GM11168 (cell line): ENCODE measurements at regions not wholly inside any gene's neighbourhood (a gene's known extent, or its start where the extent isn't known, plus 50 kb on each side); places are given as distances from the start of the nearest gene placed in this dataset.
"Not testable (repeated sequence)": the region's sequence is repeated elsewhere in the genome, so short reads cannot be mapped to it uniquely, and the experiment has no call there.

ENCODE experiments used
- in situ Hi-C: fragments of 300-500 bp; cut with MboI; formaldehyde crosslinking; loops from one replicate; pipeline ENCODE4 v1.12.0; 2022; ENCODE audit warnings: low sequenced_read_pairs; ENCODE audit not compliant: unreplicated experiment

DNA sequence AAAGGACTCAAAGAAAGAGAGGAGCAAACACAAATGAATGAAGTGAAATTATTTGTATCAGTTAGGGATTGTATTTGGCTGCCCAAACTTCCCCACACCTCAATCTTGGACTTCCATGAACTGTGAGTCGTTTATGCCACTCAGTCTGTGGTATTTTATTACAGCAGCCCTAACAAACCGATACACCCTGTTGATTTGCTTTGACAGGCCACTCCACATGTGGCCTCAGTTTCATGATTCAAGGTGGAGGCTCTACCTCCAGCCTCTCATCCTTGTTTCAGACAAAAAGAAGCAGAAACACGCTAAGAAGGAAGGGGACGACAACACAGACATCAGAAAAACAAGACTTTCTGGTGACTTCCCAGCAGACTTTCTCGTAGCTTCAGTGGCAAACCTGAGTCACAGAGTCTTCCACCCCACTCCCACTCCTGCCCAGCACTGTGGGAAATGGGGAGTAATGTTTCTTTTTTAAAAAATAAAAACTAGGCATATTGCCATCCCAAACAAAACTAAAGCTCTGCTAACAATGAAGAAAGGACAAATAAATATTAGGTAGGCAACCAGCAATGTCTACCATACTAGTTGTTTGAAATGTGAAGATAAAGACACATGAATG, 52.2 kb upstream of the ABCA1 start:
- in situ Hi-C loops, result no loop called here

DNA sequence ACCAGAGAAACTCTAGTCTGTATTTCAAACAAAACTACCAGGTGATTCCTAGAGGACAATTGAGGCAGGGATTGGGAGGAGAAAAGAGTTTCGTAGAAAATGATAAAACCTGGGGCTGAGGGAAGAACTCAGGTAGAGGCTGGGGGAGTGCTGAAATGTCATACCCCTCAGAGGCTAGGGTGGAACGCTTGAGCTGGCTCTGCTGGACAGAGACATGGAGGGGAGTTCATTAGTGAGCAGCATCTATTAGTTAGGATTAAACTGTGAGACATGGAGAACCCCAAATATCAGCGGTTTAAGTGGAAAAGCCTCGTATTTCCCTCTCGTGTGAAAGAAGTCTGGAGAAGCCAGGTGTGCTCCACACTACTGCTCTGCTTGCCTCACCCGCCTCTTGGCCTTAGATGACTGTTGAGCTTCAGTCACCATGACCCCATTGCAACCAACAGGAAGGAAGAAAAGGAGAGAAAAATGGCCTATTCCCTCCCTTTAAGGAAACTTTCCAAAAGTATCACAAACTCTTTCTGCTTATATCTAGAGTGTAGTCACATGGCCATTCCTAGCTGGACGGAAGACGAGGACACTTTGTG, 53.7 kb upstream of the ABCA1 start:
- in situ Hi-C loops, result no loop called here

DNA sequence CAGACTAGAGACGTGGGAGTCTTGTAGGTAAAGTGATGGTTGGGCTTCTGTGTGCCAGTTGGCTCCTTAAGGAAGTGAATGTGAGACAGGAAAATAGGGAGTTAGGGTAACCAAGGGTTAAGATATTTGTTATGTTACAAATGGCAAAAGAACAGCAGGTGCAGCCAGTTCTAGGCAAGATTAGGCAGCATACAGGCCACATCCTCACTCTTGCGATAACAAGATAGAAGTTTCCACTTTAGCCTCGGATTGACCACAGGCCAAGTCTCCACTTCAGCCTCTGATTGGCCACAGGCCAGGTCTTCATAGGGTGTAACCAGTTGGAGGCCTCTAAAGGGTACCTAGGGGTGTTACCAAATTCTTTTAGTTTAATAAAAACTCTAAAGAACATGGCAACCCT, 54.6 kb upstream of the ABCA1 start:
- in situ Hi-C loops, result no loop called here

DNA sequence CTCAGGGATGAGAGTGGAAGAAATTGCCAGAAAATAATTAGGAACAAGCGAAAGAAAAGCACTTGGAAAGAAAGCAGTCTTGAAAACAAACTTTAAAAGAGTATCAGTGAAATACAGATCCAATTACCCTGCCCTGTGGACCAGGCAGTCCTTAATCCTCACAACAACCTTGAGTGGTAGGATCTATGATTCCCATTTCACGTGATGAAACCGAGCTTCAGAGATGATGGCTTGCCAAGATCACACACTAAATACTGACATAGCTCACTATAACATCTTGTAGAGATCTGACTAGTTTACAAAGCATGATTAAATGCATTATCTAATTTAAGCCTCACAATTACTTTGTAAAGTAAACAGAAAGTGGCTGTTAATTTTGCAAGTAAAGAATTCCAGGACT, 55.5 kb upstream of the ABCA1 start:
- in situ Hi-C loops, result no loop called here

DNA sequence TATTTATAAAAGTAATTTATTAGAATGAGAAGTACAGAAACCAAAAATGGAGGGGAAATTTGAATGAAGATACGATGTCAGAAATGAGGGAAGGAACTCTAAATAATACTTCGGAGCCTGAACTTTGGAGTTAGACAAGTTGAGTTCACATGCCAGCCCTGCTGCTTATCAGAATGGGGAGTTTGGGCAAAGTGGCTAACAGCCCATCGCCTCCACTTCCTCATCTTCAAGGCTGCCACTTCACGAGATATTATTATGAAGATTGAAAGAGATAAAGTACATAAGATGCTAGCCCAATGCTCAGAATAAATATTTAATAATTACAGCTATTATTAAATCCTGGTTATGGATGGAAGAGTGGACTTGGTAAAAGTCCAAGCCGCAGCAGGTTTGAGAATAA, 56.2 kb upstream of the ABCA1 start:
- in situ Hi-C loops, result no loop called here

DNA sequence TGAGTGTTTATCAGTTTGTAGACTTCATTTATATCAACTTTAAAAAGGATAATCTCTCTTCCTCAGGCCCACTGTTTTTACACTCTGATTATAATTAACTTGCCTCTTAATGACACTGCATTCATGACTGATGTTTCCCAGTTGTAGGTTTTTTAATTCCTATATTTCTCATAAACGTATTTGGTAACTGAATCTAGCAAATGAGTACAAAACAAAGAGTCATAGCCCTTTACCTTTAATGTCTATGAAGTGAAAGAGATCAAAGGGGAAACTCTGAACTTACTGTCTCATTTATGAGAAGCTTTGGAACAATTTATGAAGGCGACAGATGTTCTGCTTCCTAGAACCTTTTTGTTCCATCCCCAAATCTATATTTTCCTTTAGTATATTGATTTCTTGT, 56.6 kb upstream of the ABCA1 start:
- in situ Hi-C loops, result no loop called here

DNA sequence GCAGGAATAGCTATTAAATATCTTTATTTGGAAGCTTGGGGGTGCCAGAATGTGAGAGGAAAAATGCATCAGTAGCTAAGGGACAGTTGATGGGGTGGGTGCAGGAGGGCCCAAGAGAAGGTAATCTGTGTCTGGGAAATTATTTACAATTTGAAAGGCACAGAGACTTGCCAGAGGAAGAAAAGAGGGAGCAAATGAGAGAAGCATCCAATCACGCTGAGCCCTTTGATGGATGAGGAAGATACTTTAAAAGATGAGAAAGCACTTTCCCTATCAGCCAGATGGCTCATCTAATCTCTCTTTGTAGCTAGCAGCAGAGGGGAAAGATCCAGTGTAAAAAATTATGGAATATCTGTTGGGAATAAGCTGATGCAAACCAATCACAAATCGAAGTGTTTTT, 57.0 kb upstream of the ABCA1 start:
- in situ Hi-C loops, result no loop called here

DNA sequence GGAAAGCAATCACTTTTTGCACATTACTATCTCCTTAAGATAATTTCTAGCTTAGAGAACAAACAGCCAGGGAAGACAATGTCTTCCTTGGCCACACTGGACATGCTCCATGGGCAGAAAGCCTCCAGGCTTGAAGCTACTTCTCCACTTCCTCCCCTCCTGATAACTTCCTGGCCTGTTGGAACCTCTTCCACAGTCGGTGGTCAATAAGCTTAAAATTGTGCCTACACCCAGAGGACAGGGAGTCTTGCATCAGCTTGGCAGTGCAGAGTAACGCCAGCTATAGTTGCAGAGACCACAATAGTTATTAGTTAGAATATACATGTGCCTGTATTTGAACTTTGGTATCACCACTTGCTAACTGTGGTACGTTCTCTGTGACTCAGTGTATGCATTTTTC, 58.1 kb upstream of the ABCA1 start:
- in situ Hi-C loops, result no loop called here

DNA sequence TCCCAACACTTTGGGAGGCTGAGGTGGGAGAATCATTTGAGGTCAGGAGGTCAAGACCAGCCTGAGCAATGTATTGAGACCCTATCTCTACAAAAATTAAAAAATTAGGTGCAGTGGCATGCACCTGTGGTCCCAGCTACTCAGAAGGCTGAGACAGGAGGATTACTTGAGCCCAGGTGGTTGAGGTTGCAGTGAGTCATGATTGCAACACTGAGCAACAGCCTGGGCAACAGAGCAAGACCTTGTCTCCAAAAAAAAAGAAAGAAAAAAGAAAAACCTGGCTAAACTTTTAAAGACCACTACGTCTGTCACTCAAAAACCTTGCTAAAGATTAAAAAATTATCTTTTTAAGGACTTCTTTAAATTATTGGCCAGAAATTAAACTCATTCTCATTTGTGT, 59.8 kb upstream of the ABCA1 start:
- in situ Hi-C loops, result no loop called here

DNA sequence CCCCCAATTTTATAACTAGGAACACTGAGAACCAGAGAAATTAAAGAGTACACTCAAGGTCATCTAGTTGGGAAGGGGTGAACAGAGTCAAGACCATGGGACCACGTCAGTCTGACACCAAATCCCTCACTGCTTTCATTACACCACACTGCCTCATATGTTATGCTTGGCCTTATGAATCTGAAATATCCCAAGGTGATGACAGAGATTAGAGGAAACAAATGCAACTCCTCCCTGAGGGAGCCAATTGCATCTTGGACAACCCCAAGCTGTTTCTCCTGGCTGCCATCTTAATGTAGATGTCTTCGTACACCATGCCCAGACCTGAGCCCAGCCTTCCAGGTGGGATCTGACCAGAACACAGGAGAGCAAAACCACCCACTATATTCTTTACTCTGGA, 60.6 kb upstream of the ABCA1 start:
- in situ Hi-C loops, result no loop called here

DNA sequence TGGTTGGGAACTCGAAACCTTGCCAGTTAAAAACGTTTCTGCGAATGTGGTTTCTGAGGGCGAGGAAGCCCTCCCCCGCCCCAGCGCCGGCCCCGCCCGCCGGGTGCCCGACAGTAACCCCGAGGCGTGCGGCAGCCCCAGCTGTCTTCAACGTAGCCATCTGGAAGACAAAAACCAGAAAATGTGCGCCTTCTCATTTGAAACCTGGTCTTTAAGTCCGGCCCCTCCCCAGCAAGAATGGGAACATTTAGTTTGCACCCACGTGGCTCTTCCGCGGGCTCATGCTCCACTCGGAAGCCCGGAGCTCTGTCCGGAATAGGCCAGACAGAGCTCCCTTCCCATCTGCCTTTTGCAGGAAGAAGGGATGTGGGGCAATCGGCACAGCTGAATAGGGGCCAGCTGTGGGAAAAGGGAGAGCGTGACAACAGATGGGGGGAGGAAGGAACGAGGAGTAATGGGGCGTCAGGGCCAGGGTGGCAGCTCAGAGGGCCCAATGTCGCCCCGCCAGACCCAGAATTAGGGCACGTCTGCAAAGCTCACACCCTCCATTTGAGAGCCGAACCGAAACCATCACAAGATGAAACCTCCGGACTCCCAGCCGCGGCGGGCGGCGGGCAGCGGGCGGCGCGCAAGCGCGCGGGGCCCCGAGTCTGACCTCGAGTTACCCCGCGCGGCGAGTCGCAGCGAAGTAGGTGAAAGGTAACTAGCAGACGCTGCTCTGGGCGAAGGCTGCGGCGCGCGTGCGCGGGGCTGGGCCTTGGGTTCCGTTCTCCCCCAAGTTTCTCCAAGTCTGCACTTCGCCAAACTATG, 63.4 kb upstream of the ABCA1 start:
- in situ Hi-C loops, result no loop called here

DNA sequence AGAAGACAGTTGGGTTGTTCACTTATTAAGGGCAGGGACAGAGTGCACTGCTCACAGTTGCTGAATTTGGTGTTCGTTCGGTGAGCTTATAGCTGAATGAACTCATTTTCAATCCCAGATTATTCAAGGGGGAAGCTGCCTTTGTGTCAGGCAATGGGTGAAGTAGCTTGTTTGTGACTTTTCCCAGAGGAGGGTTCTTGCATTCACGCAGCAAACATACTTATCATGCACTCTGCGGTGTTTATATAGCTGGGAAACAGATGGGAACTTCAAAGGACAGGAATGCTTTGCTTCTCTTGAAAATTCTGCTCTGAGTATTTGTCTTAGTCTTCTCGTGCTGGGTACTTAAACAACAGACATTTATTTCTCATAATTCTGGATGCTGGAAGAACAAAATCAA, 64.7 kb upstream of the ABCA1 start:
- in situ Hi-C loops, result no loop called here

DNA sequence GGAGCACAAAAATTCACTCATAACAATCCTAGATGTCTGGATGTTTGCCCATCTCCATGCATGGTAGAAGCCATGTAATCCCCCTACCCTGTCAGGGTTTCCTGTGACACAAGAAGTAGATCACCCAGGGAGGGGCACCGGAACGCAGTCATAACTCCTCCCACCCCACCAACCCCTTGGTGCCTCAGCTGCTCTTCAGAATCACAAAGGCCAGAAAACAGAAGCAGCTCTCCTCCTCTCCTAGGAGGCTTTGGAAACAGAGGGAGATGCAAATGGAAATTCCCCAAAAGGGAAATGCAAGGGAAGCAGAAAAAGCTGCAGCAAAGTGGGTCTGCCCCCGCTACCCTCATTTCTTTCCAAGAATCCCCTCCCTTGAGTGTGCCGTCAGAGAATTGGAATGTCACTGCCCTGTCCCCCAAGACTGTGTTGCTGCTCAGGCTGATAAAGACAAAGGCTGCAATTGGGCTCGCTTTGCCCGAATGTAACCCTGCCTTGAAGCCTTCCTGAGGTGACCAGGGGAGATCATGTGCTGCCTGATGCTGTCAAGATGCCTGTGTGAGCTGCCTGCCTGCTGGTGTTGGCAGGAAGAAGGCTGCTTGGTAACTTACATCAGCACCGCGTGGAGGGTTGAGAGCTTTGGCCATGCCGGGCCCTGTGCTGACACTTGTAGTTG, 65.5 kb upstream of the ABCA1 start:
- in situ Hi-C loops, result no loop called here

DNA sequence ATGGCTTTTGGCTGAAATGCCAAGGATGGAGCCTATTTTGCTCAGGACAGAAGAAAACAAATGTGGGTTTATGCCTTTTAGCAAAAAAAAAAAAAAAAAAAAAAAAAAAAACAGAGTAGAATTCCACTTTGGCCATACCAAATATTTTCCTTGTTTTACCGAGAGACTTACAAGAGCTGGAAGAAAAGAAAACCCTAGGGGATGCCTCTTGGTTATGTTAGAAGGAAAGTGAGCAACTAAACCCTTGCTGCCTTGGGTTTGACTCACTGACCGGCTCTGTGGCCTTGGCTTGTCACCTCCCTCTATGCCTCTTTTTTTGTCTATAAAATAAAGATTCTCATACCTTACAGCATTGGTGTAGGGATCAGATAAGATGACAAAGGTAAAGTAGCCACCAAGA, 69.6 kb upstream of the ABCA1 start:
- in situ Hi-C loops, result no loop called here

DNA sequence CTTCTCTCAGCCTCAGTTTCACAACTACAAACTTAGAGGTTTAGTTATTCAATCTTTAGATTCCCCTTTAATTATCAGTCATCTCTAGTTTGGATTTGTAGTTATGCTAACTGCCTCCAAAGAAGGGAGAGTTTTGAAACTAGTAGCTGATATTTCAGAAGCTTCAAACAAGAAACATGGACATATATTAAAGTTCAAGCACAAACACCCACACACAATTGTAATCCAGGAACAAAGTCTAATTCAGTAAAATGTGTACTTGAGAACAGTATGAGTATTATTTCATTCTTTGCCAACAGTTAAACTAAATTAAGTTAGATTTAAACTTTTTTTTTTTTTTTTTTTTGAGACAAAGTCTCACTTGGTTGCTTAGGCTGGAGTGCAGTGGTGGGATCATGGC, 71.2 kb upstream of the ABCA1 start:
- in situ Hi-C loops, result no loop called here

DNA sequence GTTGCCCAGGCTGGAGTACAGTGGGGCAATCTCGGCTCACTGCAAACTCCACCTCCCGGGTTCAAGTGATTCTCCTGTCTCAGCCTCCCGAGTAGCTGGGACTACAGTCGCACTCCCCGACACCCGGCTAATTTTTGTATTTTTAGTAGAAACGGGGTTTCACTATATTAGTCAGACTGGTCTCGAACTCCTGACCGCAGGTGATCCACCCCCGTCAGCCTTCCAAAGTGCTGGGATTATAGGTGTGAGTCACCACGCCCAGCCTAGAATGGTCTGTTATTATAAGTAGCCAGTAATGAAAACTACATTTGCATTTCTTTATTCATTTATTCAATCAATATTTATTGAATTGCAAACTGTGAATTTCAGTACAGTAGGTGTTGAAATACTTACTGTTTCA, 72.6 kb upstream of the ABCA1 start:
- in situ Hi-C loops, result not testable (repeated sequence)

DNA sequence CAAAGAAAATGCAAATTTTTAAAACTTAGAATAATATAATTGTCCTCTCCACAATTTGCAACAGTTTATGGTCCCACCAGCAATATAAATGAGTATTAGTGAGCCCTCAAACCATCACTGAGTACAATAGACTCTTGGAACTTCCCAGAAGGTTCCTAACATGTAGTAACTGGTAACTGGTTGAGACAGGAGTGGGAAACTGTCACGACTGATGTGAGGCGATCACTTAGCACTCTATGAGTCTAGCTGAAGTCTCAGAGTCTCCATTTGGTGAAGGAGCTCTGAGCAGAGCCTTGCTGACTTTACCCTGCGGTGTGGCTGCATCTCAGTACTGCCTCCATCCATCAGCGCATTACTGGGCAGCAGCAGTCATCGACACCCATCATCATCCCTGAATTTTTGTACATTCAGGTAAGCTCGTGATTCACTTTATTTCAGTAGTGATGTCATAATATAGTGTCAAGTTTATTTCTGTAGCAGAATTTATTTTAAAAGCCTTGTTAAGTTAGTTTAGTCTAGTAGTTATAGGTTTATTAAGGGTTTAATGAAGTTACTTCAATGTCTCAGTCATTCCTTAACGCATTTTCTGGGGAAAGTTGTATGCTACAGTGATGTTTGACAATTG, 76.6 kb upstream of the ABCA1 start:
- in situ Hi-C loops, result no loop called here

DNA sequence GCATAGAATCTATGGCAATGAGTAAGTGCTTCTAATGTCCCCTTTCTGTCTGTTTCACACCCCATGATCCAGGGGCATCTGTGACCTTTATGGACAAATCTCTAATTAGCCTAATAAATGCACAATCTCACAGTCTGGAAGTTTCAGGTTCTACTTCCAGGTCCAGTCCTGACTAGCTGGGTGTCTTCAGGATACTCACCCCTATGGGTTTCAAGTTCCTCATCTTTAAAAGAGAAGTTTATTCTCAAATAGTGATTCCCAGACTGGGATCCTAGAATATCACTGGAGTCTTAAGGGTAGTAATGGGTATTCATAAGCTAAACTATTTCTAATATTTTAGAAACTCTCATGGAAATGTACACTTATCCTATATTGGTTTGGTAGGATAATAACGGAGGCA, 77.2 kb upstream of the ABCA1 start:
- in situ Hi-C loops, result no loop called here

DNA sequence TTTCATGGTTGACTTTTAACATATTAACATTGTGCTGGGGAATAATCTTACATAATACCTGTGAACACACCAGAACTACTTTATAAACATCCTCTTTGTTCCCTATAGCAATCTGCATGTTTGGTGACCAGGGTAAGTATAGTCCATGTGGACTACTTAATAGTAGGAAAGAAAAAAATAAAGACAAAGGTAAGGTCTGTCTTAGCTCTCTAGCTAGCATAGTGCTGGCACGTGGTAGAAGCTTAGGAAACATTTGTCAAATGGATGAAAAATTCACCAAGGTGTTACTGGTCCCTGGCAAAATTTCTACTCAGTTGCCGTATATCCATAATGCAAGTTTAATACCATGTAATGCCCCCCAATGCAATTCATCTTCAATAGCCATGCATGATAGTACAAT, 78.6 kb upstream of the ABCA1 start:
- in situ Hi-C loops, result no loop called here

DNA sequence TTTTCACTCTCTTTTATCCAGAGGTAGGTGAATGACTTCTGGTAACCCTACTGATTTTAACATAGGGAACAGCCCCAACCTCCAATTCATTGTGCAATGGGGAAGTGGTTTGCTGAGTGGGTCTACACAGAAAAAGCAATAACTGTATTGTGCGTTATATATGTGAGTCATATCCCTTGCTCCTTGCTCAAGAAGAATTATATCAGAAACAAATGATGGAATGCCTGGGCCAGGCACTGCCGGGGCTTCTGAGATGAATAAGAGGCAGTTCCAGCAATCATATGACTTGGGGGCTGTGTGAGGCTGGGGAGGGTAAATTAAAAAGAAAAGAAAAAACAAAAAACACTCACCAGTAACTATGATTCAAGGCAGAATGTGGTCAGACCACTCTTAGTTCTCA, 79.2 kb upstream of the ABCA1 start:
- in situ Hi-C loops, result no loop called here

DNA sequence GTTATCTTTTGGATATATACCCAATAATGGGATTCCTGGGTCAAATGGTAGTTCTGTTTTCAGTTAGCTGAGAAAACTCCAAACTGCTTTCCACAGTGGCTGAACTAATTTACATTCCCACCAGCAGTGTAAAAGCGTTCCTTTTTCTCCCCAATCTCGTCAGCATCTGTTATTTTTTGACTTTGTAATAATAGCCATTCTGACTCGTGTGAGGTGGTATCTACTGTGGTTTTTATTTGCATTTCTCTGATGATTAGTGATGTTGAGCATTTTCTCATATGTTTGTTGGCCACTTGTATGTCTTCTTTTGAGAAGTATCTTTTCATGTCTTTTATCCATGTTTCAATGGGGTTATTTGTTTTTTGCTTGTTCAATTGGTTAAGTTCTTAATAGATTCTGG, 82.1 kb upstream of the ABCA1 start:
- in situ Hi-C loops, result not testable (repeated sequence)
